K562 (cell line): ENCODE measurements at regions not wholly inside any gene's neighbourhood (a gene's known extent, or its start where the extent isn't known, plus 50 kb on each side); places are given as distances from the start of the nearest gene placed in this dataset.

Experiments
- ATAC-seq: fragments of 200-7000 bp; cut with Tn5 transposase; 3 replicates; pipeline ENCODE4 v1.9.1; 2020; ENCODE audit warnings: moderate library complexity
- BruUV-seq: library from RNA; stranded (reverse); fragments of 400-500 nt; replicated peaks from 2 replicates; lab custom pipeline; 2021; lab: Mats Ljungman, UMichigan
- CTCF ChIA-PET: fragments of 300-600 bp; formaldehyde crosslinking; extraction: SDS; loops from one replicate; lab custom pipeline; 2021; ENCODE audit warnings: low intra/inter-chr PET ratio; lab: Yijun Ruan, JAX
- POLR2A ChIA-PET: fragments of 300-600, 350-650 bp; sonication (Branson Sonifier 250); formaldehyde crosslinking; extraction: SDS; loops from one replicate; lab custom pipeline; 2021; ENCODE audit warnings: antibody characterized with exemption, inconsistent platforms; lab: Yijun Ruan, JAX
- DNase-seq, 4 experiments: peaks; one replicate each; pipeline versions ENCODE4 v3.0.0 to v3.0.0-alpha.2; 2011 to 2018; ENCODE audit warnings: low spot score in 3 of 4, mixed read lengths in 3 of 4; ENCODE audit errors: extremely low read depth in 1 of 4
- FAIRE-seq: peaks from 2 replicates; lab custom pipeline; 2011; peaks lifted over from hg19 to GRCh38; lab: Jason Lieb, UNC
- H2AFZ ChIP-seq: 2 replicates; pipeline ENCODE4 v1.6.0; 2011; ENCODE audit warnings: low read depth, low read length, control low read depth, inconsistent platforms
- H3K27ac ChIP-seq: fragments of 200-600 bp; 3 replicates; pipeline ENCODE4 v1.8.0; 2011; ENCODE audit warnings: low read depth, mild to moderate bottlenecking, control low read depth, inconsistent platforms, low read length, moderate library complexity, mixed read lengths; ENCODE audit errors: extremely low read depth
- H3K27me3 ChIP-seq, 2 experiments: fragments of 300-600 bp in 1 of 2; 2 replicates in 1 of 2; 3 replicates in 1 of 2; pipeline versions ENCODE4 v1.6.0 to v1.8.0; 2011; ENCODE audit warnings: inconsistent platforms in 2 of 2, low read length in 2 of 2, mild to moderate bottlenecking in 1 of 2, mixed read lengths in 1 of 2, moderate library complexity in 1 of 2; ENCODE audit not compliant: control insufficient read depth in 2 of 2, insufficient read depth in 2 of 2
- H3K36me3 ChIP-seq: fragments of 300-600 bp; 3 replicates; pipeline ENCODE4 v1.8.0; 2011; ENCODE audit warnings: mild to moderate bottlenecking, low read length, inconsistent platforms; ENCODE audit not compliant: control insufficient read depth, insufficient read depth
- H3K4me1 ChIP-seq, 2 experiments: fragments of 200-600 bp in 1 of 2; replicated peaks in 1 of 2; 2 replicates in 1 of 2; 3 replicates in 1 of 2; pipeline versions ENCODE4 v1.5.1 to v1.8.0; 2011; ENCODE audit warnings: inconsistent platforms in 2 of 2, low read length in 2 of 2, mild to moderate bottlenecking in 1 of 2, mixed read lengths in 1 of 2, moderate library complexity in 1 of 2; ENCODE audit not compliant: control insufficient read depth in 2 of 2, insufficient read depth in 2 of 2
- H3K4me2 ChIP-seq: 2 replicates; pipeline ENCODE4 v1.6.1; 2011; ENCODE audit warnings: low read length, control low read depth, inconsistent platforms, mixed read lengths; ENCODE audit not compliant: insufficient read depth
- H3K4me3 ChIP-seq: fragments of 200-600 bp; sonication (generic), shearing (Covaris generic); 2 replicates; pipeline ENCODE4 v1.5.1; 2016; ENCODE audit warnings: control low read depth, inconsistent platforms
- H3K79me2 ChIP-seq: fragments of 200-600 bp; 3 replicates; pipeline ENCODE4 v1.8.0; 2011; ENCODE audit warnings: low read length, inconsistent platforms; ENCODE audit not compliant: control insufficient read depth, insufficient read depth
- H3K9ac ChIP-seq, 2 experiments: 2 replicates each; pipeline versions ENCODE4 v1.6.0 to v1.6.1; 2011; ENCODE audit warnings: low read depth in 2 of 2, low read length in 2 of 2, control low read depth in 1 of 2, inconsistent platforms in 1 of 2, mild to moderate bottlenecking in 1 of 2, mixed read lengths in 1 of 2; ENCODE audit not compliant: insufficient read depth in 1 of 2
- H3K9me1 ChIP-seq: one replicate; pipeline ENCODE4 v1.6.0; 2011; ENCODE audit warnings: inconsistent platforms, mild to moderate bottlenecking, low read length, moderate library complexity; ENCODE audit not compliant: control insufficient read depth, insufficient read depth
- H3K9me3 ChIP-seq: replicated peaks from 2 replicates; pipeline ENCODE4 v1.5.1; 2011; ENCODE audit warnings: low read depth, low read length, inconsistent platforms; ENCODE audit not compliant: control insufficient read depth, insufficient read depth
- H4K20me1 ChIP-seq: replicated peaks from 2 replicates; pipeline ENCODE4 v1.6.1; 2011; ENCODE audit warnings: low read length, inconsistent platforms, mixed read lengths; ENCODE audit not compliant: control insufficient read depth, insufficient read depth
- ETS2 ChIP-seq: IDR thresholded peaks from 2 replicates; pipeline ENCODE4 v1.6.1; 2016; ENCODE audit warnings: borderline replicate concordance, missing genetic modification characterization, mild to moderate bottlenecking, moderate library complexity, missing compliant biosample characterization; ENCODE audit not compliant: poor library complexity, severe bottlenecking
- NFIC ChIP-seq: fragments of 450-650 bp; IDR thresholded peaks from 2 replicates; pipeline ENCODE4 v1.6.1; 2017; ENCODE audit warnings: mild to moderate bottlenecking, inconsistent platforms
- ZNF316 ChIP-seq: fragments of 450-650 bp; IDR thresholded peaks from 2 replicates; pipeline ENCODE4 v1.6.1; 2016
- WGBS: fragments of 100-300 bp; shearing (Covaris generic); methylation state at CpG from one replicate; pipeline ENCODE4 v1.1.6; 2016; ENCODE audit warnings: low coverage, mixed read lengths; ENCODE audit not compliant: insufficient coverage; ENCODE audit errors: missing lambda C conversion rate; 5-methylcytosine and 5-hydroxymethylcytosine counted together
- in situ Hi-C: fragments of 300-500 bp; cut with MboI; formaldehyde crosslinking; loops from 4 replicates; pipeline ENCODE4 v1.15.0; 2018; ENCODE audit warnings: inconsistent platforms, mixed read lengths
- intact Hi-C: fragments of 100-400 bp; cut with micrococcal nuclease; formaldehyde crosslinking; loops from 2 replicates; pipeline ENCODE4 v1.14.2; 2022
- TF ChIP-seq, protein P1 (sequence below): sonication (generic); formaldehyde crosslinking; IDR thresholded peaks from 2 replicates; pipeline ENCODE4 v1.4.0; 2020; ENCODE audit warnings: mild to moderate bottlenecking, missing genetic modification reagents
- TF ChIP-seq, protein P2 (sequence below): fragments of 200-400 bp; formaldehyde crosslinking; IDR thresholded peaks from 2 replicates; pipeline ENCODE4 v1.6.1; 2017; ENCODE audit warnings: mild to moderate bottlenecking, low read depth, low read length, moderate library complexity
- TF ChIP-seq, protein P3 (sequence below): fragments of 250-450 bp; sonication (Bioruptor Pico); IDR thresholded peaks from 2 replicates; pipeline ENCODE4 v1.4.0; 2020; ENCODE audit warnings: borderline replicate concordance

DNA sequence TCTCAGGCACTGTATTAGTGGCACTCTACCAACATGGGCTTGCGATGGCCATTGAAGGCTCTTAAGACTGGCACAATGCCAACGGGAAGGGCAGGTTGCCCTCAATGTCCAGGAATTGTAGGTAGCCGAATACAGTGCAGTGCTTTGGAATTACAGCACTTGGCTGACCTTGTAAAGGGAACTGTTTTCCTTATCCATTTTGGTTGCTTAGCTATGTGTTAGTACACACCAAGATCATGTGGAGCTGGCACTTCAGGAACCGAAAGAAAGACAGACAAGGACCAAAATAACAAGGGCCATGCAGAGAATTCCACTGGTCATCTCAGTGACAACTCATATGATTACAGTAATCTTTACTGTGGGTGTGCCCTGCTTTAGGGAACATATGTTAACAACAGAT, 72.7 kb downstream of the DYRK2 start:
- intact Hi-C loops: no loop called here
- TF ChIP-seq, protein P1, sequence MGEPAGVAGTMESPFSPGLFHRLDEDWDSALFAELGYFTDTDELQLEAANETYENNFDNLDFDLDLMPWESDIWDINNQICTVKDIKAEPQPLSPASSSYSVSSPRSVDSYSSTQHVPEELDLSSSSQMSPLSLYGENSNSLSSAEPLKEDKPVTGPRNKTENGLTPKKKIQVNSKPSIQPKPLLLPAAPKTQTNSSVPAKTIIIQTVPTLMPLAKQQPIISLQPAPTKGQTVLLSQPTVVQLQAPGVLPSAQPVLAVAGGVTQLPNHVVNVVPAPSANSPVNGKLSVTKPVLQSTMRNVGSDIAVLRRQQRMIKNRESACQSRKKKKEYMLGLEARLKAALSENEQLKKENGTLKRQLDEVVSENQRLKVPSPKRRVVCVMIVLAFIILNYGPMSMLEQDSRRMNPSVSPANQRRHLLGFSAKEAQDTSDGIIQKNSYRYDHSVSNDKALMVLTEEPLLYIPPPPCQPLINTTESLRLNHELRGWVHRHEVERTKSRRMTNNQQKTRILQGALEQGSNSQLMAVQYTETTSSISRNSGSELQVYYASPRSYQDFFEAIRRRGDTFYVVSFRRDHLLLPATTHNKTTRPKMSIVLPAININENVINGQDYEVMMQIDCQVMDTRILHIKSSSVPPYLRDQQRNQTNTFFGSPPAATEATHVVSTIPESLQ (CRISPR knock-in tag): no peak
- TF ChIP-seq NFIC (peak; percentile 65; the same call in 1 of the 2 replicates), ETS2 (tag) (no peak), ZNF316 (no peak)
- TF ChIP-seq, protein P2, sequence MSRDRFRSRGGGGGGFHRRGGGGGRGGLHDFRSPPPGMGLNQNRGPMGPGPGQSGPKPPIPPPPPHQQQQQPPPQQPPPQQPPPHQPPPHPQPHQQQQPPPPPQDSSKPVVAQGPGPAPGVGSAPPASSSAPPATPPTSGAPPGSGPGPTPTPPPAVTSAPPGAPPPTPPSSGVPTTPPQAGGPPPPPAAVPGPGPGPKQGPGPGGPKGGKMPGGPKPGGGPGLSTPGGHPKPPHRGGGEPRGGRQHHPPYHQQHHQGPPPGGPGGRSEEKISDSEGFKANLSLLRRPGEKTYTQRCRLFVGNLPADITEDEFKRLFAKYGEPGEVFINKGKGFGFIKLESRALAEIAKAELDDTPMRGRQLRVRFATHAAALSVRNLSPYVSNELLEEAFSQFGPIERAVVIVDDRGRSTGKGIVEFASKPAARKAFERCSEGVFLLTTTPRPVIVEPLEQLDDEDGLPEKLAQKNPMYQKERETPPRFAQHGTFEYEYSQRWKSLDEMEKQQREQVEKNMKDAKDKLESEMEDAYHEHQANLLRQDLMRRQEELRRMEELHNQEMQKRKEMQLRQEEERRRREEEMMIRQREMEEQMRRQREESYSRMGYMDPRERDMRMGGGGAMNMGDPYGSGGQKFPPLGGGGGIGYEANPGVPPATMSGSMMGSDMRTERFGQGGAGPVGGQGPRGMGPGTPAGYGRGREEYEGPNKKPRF: no peak
- TF ChIP-seq, protein P3, sequence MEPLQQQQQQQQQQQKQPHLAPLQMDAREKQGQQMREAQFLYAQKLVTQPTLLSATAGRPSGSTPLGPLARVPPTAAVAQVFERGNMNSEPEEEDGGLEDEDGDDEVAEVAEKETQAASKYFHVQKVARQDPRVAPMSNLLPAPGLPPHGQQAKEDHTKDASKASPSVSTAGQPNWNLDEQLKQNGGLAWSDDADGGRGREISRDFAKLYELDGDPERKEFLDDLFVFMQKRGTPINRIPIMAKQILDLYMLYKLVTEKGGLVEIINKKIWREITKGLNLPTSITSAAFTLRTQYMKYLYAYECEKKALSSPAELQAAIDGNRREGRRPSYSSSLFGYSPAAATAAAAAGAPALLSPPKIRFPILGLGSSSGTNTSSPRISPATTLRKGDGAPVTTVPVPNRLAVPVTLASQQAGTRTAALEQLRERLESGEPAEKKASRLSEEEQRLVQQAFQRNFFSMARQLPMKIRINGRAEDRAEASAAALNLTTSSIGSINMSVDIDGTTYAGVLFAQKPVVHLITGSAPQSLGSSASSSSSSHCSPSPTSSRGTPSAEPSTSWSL (CRISPR knock-in tag): no peak
- TF ChIP-seq, all 486 proteins: peak for 1
- ChIA-PET CTCF (no interaction called here), POLR2A (no interaction called here)
- FAIRE-seq (no peak), DNase-seq (no peak), ATAC-seq (no peak)
- Histone ChIP-seq H3K27ac (no peak overlapping the region), H4K20me1 (no peaks in the 10 kb centered on the region), H3K79me2 (no peaks in the 10 kb centered on the region), H3K4me1 (no peaks in the 10 kb centered on the region), H3K9me3 (no peaks in the 10 kb centered on the region), H3K9ac (no peak overlapping the region), H3K4me3 (no peak overlapping the region), H2AFZ (no peak overlapping the region), H3K9me1 (no peaks in the 10 kb centered on the region), H3K36me3 (no peaks in the 10 kb centered on the region), H3K4me2 (no peak overlapping the region), H3K27me3 (no peaks in the 10 kb centered on the region)
- 3% methylated on average over 4 of the region's 4 CpGs for WGBS
- BruUV-seq: no TSS peak
- in situ Hi-C loops: no loop called here
